ENCODE measurements at regions not wholly inside any gene's neighbourhood (a gene's known extent, or its start where the extent isn't known, plus 50 kb on each side); places are given as distances from the start of the nearest gene placed in this dataset.

GRCh38 chr9:10674586-10674985 is 61.8 kb upstream of the PTPRD start:
- DNase-seq = no peak

DNA sequence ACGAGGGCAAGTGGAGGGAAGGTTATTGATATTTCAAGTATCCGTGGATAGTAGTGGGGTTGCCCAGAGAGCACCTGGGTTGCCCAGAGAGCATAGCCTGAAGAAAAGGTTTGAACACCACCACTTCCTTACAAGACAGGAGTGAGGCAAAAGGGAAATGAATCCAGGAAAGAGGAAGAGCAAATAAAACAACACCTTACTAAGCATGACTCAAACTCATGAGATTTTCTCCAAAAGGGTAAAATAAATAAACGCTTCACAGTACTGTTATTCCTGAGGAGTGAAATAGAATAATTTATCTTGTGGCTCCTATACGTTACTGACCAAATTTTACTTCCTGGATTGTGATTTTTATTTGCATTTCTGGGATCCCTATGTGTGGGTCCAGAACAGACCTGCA is 65.2 kb upstream of the PTPRD start:
- no peak for DNase-seq

DNA sequence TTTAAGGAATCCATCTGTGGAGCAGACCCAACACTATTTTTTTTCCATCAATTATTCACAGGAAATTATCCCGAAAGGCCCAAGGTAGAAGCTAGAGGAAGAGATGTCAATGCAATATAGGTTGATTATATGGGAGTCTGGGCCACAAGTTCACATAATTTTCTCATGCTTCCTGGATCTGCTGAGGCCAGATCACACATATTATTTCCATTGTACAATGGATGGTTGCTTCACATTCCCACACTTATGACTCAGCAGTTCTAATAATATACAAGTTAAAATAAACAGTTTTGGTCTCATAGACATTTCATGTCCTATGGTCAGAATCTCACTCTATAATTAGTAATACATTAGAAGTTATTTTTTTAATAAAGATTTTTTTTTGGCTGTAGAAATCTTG is 66.0 kb upstream of the PTPRD start:
- DNase-seq = no peak

GRCh38 chr9:10686943-10687342 is 74.1 kb upstream of the PTPRD start:
- DNase-seq = no peak

DNA sequence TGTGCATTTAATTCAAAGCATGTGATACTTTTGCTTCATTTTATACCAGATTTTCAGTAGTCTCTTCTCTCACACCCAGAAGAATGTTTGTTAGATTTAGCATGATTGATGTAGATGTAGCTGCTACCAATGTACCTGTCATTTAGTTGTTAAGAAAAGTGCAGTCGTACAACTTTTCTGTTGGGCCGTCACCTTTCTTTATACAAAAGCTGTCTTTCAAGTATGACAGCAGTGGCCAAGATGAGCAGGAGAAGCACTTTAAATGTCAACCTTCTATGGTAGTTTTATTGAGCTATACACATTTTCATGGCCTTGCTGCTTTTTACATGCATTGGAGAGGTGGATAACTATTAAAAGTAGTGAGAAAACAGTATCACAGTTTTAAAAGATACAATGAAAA is 77.7 kb upstream of the PTPRD start:
- DNase-seq = no peak

DNA sequence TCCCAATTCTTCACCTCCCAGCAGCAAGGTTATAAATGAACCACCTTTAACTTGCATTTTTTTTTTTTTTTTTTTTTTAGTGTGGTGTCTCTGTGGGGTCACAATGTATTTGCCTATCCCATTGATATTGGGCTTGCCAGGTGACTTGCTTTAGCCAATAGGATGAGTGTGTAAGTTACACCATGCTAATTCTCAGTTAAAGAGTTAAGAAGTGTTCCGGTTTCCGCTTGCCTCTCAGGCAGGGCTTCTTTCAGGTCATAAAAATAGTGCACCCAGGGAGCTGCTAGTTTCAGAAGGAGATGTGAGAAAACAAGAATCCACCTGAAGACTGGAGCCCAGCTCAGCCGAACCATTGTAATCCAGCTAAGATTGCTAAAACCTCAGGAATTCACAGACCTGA is 84.2 kb upstream of the PTPRD start:
- DNase-seq = no peak

DNA sequence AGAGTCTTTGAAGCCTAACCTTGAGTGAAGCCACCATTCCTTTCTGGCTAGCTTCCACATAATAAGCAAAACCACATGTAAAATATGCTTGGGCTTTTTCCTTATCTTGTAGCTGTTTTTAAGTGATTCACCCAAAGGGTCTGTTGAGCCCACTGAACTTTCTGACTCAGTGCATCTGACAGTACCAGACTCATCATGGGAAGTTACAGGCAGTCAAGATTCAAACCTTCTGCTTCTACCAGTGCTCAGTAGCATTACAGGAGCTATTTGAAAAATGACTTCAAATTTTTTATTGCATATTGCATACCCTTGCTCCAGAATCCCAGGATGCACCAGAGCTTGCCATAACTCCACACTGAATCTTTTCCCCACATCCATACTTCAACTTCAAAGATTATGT is 87.5 kb upstream of the PTPRD start:
- no peak for DNase-seq

DNA sequence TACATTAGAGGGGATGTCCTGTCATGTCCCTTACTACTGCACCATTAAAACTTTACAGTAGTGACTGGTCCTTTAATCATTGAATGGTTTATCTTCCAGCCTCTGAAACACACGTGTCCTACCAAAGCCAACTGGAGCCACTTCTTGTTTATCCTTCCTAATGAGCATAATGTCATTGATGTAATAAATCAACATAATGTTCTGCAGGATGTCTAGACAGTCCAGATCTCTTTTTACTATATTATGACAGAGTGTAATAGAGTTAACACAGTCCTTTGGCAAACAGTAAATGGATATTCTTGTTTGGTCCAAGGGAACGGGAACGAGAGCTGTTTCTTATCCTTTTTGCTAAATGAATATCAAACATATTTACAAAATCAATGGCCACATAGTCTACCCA is 88.1 kb upstream of the PTPRD start:
- no peak for DNase-seq

- DNase-seq = no peak
These were observed 89.1 kb upstream of the PTPRD start for GRCh38 chr9:10701906-10702305.

- DNase-seq = no peak
These were observed 90.3 kb upstream of the PTPRD start for GRCh38 chr9:10703139-10703538.

DNA sequence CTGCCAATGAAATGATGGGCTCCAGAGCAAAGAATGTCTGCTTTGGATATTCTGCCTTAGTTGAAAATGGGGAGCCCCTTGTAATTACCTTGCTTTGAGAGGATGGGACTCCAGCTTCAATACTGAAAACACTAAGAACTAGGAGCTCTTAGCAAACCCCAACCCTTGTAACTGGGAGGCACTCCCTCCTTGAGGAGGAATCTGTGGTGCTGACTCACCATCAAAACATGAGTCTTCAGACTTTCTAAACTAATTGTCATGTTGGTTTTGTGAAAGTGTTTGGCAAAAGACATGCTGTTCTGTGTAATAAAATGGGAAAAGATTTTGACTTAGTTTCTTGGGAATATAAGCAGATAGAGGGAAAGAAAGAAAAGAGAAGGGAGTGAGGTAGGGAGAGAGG is 91.9 kb upstream of the PTPRD start:
- no peak for DNase-seq

DNA sequence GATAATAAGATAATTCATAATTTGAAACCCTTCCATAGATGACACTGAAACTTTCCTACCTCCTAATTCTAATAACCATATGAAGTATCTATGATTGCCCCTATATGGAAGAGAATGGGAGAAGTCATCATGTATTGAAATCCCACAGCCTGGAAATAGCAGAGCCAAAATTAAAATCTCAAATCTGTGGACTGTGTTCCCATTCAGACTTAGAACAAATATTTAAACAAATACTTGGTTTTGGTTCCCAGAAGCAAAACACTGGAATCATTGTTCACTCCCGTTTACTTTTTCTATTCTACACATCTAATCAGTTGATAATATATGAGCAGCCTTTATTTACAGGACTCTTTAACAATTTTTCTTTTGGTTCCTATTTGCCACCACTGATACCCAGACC is 92.6 kb upstream of the PTPRD start:
- no peak for DNase-seq

DNA sequence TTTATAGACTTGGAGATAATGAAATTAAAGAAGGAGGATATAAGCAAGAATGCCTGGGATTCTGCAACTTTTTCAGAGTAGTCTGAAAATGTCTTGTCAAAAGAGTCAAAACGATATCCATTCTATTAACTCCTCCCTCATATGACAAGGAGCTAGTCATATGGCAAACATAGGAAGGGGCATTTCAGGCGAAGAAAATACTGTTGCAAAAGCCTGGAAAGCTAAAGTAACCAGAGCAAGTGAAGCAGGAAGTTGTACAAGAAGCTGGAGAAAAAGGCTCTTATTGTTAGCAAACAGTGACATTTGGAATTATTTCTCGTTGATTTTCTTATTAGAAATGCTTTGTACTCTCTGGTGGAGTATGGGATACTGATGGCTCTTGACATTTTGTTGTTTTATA is 94.0 kb upstream of the PTPRD start:
- no peak for DNase-seq

DNA sequence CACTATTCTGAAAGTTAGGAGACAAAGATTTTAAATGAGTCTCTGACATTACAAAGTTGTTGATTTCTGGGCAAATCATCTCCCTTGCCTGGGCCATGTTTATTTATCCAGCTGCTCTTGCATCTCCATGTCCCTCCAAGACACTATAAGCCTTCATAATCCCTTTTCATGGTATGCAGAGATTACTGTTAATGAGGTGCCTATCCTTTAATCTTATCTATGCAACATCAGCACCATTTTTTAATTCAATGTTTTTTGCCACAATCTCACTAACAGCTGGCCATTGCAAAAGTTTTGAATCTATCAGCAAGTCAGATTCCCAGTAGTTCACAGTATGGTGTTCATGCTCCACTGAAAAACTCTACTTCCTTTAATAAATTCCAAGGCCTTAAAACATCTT is 108.5 kb upstream of the PTPRD start:
- DNase-seq = no peak

DNA sequence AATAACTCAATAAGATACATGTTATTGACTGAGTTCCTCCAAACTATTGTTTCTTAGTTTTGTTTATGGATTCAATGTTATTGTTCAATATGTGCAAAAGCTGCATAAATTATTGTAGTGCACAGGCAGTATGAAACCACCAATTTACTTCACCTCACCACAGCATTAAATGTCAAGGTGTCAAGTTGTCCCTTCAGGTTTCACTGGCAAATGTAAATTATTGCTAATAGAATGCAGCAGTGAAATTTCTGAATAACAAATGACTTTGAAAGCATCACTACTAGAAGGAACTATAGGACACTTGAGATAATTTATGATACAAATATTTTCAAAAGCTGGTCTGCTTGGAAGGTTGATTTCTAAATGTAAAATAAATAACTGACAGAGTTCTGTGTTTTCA is 116.4 kb upstream of the PTPRD start:
- DNase-seq = no peak

DNA sequence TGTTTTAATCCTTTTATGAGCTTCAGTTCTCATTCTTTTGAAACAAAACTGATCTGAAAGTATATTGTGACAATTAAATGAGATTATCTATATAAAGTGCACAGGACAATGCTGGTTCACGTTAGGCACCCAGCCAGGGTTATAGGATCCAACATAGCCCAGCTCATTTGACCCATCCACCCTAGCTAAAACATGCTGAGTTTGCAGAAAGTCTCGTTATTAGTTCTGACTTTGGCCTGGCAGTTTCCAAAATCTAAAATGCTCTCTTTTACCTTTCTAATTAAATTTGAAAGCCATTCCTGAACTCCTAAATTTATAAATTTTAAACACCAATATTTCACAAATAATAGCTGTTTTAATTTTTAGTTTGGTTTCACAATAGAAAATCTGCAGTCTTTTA is 131.9 kb upstream of the PTPRD start:
- no peak for DNase-seq

DNA sequence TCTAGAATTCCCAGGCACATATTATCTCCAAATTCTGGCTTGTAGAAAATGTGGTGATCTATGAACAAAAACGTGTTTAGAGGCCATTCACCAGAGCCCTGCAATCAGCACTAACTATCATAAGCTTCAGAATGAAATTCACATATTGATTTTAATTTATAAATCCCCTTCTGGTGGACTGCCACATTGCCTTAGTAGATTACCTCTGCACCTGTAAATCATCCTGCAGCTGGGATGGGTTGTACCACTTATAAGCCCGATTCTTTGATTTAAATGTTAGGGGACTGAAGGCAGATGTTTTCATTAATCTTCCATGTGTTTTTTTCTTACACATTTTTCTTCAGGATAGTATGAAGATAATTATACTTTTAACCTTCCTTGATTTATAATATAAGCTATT is 140.7 kb upstream of the PTPRD start:
- no peak for DNase-seq

DNA sequence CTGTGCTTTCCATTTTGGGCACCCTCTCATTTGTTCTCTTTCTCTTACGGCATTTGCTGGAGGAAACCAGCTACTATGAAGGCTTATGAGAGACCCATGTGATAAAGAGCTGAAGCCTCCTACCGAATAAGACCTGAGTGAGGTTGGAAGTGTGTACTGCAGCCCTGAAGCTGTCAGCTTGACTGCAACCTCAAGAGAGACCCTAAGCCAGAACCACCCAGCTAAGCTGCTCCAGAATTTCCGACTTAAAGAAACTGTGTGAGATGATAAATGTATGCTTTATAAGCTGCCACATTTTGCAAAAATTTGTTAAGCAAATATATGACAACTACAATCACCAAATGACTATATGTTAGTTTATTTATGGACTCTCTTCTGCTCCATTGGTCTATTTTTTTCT is 151.7 kb upstream of the PTPRD start:
- no peak for DNase-seq

- peak; percentile 4 for DNase-seq
These were observed 160.3 kb upstream of the PTPRD start for GRCh38 chr9:10773136-10773535.

GRCh38 chr9:10774051-10774450 is 161.2 kb upstream of the PTPRD start:
- DNase-seq = peak; percentile 13

GRCh38 chr9:10785255-10785654 is 172.5 kb upstream of the PTPRD start:
- DNase-seq = no peak

DNA sequence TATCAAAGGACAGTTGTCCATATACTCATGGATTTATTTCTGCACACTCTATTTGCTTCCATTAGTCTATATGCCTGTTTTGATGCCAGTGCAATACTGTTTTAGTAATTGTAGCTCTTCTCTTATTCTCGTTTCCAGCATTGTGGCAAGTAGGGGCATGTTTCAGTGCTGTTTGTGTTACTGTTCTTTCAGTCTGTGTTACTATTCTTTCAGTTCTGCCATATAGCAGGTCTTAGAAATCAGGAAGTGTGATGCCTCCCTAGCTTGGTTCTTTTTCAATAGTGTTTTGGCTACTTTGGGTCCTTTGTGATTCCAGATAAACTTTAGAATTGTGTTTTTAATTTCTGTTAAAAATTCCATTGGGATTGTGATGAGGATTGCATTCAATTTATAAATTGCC is 180.5 kb upstream of the PTPRD start:
- DNase-seq = no peak

DNA sequence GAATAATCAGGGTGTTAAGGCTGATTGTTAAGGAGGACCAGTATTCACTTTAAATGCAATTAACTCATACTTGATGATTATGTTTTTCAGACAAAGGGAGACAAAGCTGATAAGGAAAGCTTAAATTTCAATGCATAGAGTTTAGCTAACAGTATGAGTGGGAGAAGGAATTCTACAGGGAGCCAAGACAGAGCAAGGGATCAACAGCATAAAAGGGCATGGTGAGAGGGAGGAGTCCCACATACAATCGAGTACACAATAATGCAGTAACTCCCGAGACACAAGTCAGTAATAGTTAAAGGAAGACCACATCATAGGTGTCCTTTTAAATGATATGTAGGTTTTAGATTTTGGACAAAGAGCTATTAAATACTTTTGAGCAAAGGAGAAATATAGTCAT is 191.7 kb upstream of the PTPRD start:
- DNase-seq = no peak

DNA sequence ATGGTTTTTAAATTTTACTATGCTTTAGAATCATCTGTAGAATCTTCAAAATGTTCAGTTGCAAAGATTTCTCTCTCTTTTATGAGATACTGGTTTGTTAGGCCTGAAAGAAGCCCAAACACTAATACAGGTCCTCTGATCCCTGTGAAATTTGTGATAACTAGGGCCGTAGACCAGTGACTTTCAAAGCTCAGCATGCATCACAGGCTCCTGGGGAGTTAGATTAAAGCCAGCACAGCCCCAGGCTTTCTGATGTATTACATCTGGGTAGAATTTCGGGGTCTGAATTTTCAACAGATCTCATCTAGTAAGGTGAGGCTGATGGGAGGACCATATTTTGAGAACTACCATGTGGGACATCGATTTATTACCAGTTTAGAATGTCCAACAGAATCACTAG is 194.1 kb upstream of the PTPRD start:
- no peak for DNase-seq

GRCh38 chr9:10818206-10818605 is 205.4 kb upstream of the PTPRD start:
- DNase-seq = no peak

GRCh38 chr9:10835791-10836463 is 223.1 kb upstream of the PTPRD start:
- DNase-seq = no peak
